GM23338 (cell line): ENCODE measurements at regions not wholly inside any gene's neighbourhood (a gene's known extent, or its start where the extent isn't known, plus 50 kb on each side); places are given as distances from the start of the nearest gene placed in this dataset.

ENCODE experiments used
- ATAC-seq: fragments of 200-7000 bp; cut with Tn5 transposase; 3 replicates; pipeline ENCODE4 v1.9.1; 2020
- DNase-seq: peaks from one replicate; pipeline ENCODE4 v3.0.0-alpha.2; 2015; ENCODE audit warnings: low spot score
- H2AFZ ChIP-seq: fragments of 200-600 bp; sonication (generic); 2 replicates; pipeline ENCODE4 v1.8.0; 2016; ENCODE audit warnings: antibody characterized with exemption, mild to moderate bottlenecking, moderate library complexity
- H3F3A ChIP-seq: fragments of 200-600 bp; sonication (generic); replicated peaks from 2 replicates; pipeline ENCODE4 v1.8.0; 2017; ENCODE audit warnings: antibody characterized with exemption, mixed run types, low read depth
- H3K27ac ChIP-seq: fragments of 200-600 bp; sonication (generic); 2 replicates; pipeline ENCODE4 v1.6.1; 2016; ENCODE audit warnings: low read depth
- H3K27me3 ChIP-seq: fragments of 200-600 bp; sonication (generic); 2 replicates; pipeline ENCODE4 v1.8.0; 2016; ENCODE audit warnings: mild to moderate bottlenecking, mixed run types, moderate library complexity; ENCODE audit not compliant: insufficient read depth
- H3K36me3 ChIP-seq: fragments of 200-600 bp; sonication (generic); 2 replicates; pipeline ENCODE4 v1.8.0; 2016; ENCODE audit warnings: mild to moderate bottlenecking; ENCODE audit not compliant: insufficient read depth
- H3K4me1 ChIP-seq: fragments of 200-600 bp; sonication (generic); 2 replicates; pipeline ENCODE4 v1.8.0; 2016; ENCODE audit warnings: mild to moderate bottlenecking, moderate library complexity; ENCODE audit not compliant: insufficient read depth
- H3K4me2 ChIP-seq: fragments of 200-600 bp; sonication (generic); 2 replicates; pipeline ENCODE4 v1.7.1; 2017; ENCODE audit warnings: mixed run types
- H3K4me3 ChIP-seq: fragments of 200-600 bp; sonication (generic); 2 replicates; pipeline ENCODE4 v1.6.1; 2016; ENCODE audit warnings: mixed run types
- H3K79me2 ChIP-seq: fragments of 200-600 bp; sonication (generic); replicated peaks from 2 replicates; pipeline ENCODE4 v1.8.0; 2017; ENCODE audit warnings: mild to moderate bottlenecking; ENCODE audit not compliant: insufficient read depth
- H3K9me2 ChIP-seq: fragments of 200-600 bp; sonication (generic); 2 replicates; pipeline ENCODE4 v1.8.0; 2017; ENCODE audit not compliant: insufficient read depth
- H4K20me1 ChIP-seq: fragments of 200-600 bp; sonication (generic); replicated peaks from 2 replicates; pipeline ENCODE4 v1.8.0; 2017; ENCODE audit warnings: mild to moderate bottlenecking; ENCODE audit not compliant: insufficient read depth
- H3K27ac Mint-ChIP-seq: 2 replicates; pipeline ENCODE4 v1.8.0; 2020; ENCODE audit warnings: inconsistent platforms, mild to moderate bottlenecking, moderate library complexity, mixed read lengths
- H3K27me3 Mint-ChIP-seq: 3 replicates; pipeline ENCODE4 v1.8.0; 2022; ENCODE audit warnings: low read depth, mild to moderate bottlenecking, moderate library complexity, mixed read lengths, inconsistent platforms; ENCODE audit not compliant: insufficient read depth, poor library complexity
- H3K36me3 Mint-ChIP-seq: 3 replicates; pipeline ENCODE4 v1.8.0; 2021; ENCODE audit warnings: low read depth, mild to moderate bottlenecking, inconsistent platforms, moderate library complexity, mixed read lengths
- H3K4me1 Mint-ChIP-seq: 3 replicates; pipeline ENCODE4 v1.8.0; 2020; ENCODE audit warnings: mild to moderate bottlenecking, inconsistent platforms, mixed read lengths
- H3K4me3 Mint-ChIP-seq: 3 replicates; pipeline ENCODE4 v1.8.0; 2021; ENCODE audit warnings: moderate library complexity, mild to moderate bottlenecking, inconsistent platforms, mixed read lengths
- H3K9me3 Mint-ChIP-seq: 3 replicates; pipeline ENCODE4 v1.8.0; 2020; ENCODE audit warnings: moderate library complexity, mild to moderate bottlenecking, inconsistent platforms, mixed read lengths
- CREB1 ChIP-seq: fragments of 250-450 bp; sonication (Bioruptor Pico); IDR thresholded peaks from 2 replicates; pipeline ENCODE4 v1.5.0; 2020; ENCODE audit warnings: low read depth, mild to moderate bottlenecking, moderate library complexity
- EZH2 ChIP-seq: fragments of 200-600 bp; sonication (generic); IDR thresholded peaks from one replicate; pipeline ENCODE4 v1.8.0; 2017; ENCODE audit warnings: antibody characterized with exemption, mild to moderate bottlenecking, low read depth; ENCODE audit not compliant: unreplicated experiment
- EZH2phosphoT487 ChIP-seq: fragments of 200-600 bp; sonication (generic); IDR thresholded peaks from one replicate; pipeline ENCODE4 v1.8.1; 2018; ENCODE audit warnings: antibody characterized with exemption; ENCODE audit not compliant: unreplicated experiment
- JUNB ChIP-seq: IDR thresholded peaks from one replicate; pipeline ENCODE4 v1.6.1; 2016; ENCODE audit warnings: antibody characterized with exemption; ENCODE audit not compliant: unreplicated experiment
- NANOG ChIP-seq: IDR thresholded peaks from 2 replicates; pipeline ENCODE4 v1.6.1; 2016; ENCODE audit warnings: antibody characterized with exemption, borderline replicate concordance
- POLR2AphosphoS5 ChIP-seq: IDR thresholded peaks from 2 replicates; pipeline ENCODE4 v1.6.1; 2016; ENCODE audit warnings: antibody characterized with exemption, low read depth
- STAT1 ChIP-seq: IDR thresholded peaks from one replicate; pipeline ENCODE4 v1.6.1; 2016; ENCODE audit warnings: antibody characterized with exemption; ENCODE audit not compliant: unreplicated experiment
- ZNF114 ChIP-seq: fragments of 250-450 bp; sonication (Bioruptor Pico); IDR thresholded peaks from 2 replicates; pipeline ENCODE4 v1.5.0; 2020; ENCODE audit warnings: mild to moderate bottlenecking, moderate library complexity
- ZNF331 ChIP-seq: fragments of 250-450 bp; sonication (Bioruptor Pico); IDR thresholded peaks from 2 replicates; pipeline ENCODE4 v1.5.0; 2020; ENCODE audit warnings: low read depth, mild to moderate bottlenecking, moderate library complexity
- TF ChIP-seq, protein P1 (sequence below): IDR thresholded peaks from one replicate; pipeline ENCODE4 v1.6.1; 2018; ENCODE audit warnings: antibody characterized with exemption; ENCODE audit not compliant: unreplicated experiment
- TF ChIP-seq, protein P2 (sequence below), 2 experiments: fragments of 200-600 bp in 1 of 2; sonication (generic) in 1 of 2; conservative IDR thresholded peaks; 2 replicates each; pipeline versions ENCODE4 v1.5.1 to v1.6.1; 2016 to 2017; ENCODE audit warnings: antibody characterized with exemption in 2 of 2, low read depth in 2 of 2, mild to moderate bottlenecking in 2 of 2, moderate library complexity in 1 of 2
- TF ChIP-seq, protein P3 (sequence below): fragments of 250-450 bp; sonication (Bioruptor Pico); IDR thresholded peaks from 2 replicates; pipeline ENCODE4 v1.5.0; 2020; ENCODE audit warnings: mild to moderate bottlenecking, moderate library complexity
- TF ChIP-seq, protein P4 (sequence below): IDR thresholded peaks from 2 replicates; pipeline ENCODE4 v1.6.1; 2016; ENCODE audit warnings: antibody characterized with exemption

DNA sequence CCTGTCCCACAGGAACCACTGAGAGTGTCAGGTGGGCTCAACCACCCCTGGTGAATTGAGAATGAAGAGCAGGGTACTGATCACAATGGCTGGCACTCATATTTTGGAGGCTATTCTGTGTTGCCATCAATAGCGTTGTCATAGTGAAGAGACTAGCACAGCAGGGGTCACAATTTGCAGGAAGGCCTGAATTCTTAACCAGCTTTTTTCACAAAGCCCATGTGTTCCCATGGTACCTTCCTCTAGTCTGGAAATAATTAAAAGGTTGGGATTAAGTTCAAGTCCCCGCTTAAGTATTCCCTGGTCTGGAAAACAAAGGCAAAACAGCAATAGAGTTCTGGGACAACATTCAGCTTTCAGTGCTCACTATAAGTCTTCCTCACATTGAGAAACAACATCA, 1051.7 kb downstream of the C4orf33 start:
- no peak for TF ChIP-seq CREB1
- TF ChIP-seq STAT1, result no peak
- TF ChIP-seq, protein P1, sequence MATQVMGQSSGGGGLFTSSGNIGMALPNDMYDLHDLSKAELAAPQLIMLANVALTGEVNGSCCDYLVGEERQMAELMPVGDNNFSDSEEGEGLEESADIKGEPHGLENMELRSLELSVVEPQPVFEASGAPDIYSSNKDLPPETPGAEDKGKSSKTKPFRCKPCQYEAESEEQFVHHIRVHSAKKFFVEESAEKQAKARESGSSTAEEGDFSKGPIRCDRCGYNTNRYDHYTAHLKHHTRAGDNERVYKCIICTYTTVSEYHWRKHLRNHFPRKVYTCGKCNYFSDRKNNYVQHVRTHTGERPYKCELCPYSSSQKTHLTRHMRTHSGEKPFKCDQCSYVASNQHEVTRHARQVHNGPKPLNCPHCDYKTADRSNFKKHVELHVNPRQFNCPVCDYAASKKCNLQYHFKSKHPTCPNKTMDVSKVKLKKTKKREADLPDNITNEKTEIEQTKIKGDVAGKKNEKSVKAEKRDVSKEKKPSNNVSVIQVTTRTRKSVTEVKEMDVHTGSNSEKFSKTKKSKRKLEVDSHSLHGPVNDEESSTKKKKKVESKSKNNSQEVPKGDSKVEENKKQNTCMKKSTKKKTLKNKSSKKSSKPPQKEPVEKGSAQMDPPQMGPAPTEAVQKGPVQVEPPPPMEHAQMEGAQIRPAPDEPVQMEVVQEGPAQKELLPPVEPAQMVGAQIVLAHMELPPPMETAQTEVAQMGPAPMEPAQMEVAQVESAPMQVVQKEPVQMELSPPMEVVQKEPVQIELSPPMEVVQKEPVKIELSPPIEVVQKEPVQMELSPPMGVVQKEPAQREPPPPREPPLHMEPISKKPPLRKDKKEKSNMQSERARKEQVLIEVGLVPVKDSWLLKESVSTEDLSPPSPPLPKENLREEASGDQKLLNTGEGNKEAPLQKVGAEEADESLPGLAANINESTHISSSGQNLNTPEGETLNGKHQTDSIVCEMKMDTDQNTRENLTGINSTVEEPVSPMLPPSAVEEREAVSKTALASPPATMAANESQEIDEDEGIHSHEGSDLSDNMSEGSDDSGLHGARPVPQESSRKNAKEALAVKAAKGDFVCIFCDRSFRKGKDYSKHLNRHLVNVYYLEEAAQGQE, result no peak
- no peak for TF ChIP-seq EZH2
- TF ChIP-seq ZNF114 (CRISPR knock-in tag), result no peak
- TF ChIP-seq, protein P2, sequence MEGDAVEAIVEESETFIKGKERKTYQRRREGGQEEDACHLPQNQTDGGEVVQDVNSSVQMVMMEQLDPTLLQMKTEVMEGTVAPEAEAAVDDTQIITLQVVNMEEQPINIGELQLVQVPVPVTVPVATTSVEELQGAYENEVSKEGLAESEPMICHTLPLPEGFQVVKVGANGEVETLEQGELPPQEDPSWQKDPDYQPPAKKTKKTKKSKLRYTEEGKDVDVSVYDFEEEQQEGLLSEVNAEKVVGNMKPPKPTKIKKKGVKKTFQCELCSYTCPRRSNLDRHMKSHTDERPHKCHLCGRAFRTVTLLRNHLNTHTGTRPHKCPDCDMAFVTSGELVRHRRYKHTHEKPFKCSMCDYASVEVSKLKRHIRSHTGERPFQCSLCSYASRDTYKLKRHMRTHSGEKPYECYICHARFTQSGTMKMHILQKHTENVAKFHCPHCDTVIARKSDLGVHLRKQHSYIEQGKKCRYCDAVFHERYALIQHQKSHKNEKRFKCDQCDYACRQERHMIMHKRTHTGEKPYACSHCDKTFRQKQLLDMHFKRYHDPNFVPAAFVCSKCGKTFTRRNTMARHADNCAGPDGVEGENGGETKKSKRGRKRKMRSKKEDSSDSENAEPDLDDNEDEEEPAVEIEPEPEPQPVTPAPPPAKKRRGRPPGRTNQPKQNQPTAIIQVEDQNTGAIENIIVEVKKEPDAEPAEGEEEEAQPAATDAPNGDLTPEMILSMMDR (conservative IDR thresholded peaks at IDR 0.05; ENCODE audit: low read depth in 2 of 2), result no peak
- TF ChIP-seq ZNF331 (CRISPR knock-in tag), result no peak
- TF ChIP-seq EZH2phosphoT487, result no peak
- TF ChIP-seq, protein P3, sequence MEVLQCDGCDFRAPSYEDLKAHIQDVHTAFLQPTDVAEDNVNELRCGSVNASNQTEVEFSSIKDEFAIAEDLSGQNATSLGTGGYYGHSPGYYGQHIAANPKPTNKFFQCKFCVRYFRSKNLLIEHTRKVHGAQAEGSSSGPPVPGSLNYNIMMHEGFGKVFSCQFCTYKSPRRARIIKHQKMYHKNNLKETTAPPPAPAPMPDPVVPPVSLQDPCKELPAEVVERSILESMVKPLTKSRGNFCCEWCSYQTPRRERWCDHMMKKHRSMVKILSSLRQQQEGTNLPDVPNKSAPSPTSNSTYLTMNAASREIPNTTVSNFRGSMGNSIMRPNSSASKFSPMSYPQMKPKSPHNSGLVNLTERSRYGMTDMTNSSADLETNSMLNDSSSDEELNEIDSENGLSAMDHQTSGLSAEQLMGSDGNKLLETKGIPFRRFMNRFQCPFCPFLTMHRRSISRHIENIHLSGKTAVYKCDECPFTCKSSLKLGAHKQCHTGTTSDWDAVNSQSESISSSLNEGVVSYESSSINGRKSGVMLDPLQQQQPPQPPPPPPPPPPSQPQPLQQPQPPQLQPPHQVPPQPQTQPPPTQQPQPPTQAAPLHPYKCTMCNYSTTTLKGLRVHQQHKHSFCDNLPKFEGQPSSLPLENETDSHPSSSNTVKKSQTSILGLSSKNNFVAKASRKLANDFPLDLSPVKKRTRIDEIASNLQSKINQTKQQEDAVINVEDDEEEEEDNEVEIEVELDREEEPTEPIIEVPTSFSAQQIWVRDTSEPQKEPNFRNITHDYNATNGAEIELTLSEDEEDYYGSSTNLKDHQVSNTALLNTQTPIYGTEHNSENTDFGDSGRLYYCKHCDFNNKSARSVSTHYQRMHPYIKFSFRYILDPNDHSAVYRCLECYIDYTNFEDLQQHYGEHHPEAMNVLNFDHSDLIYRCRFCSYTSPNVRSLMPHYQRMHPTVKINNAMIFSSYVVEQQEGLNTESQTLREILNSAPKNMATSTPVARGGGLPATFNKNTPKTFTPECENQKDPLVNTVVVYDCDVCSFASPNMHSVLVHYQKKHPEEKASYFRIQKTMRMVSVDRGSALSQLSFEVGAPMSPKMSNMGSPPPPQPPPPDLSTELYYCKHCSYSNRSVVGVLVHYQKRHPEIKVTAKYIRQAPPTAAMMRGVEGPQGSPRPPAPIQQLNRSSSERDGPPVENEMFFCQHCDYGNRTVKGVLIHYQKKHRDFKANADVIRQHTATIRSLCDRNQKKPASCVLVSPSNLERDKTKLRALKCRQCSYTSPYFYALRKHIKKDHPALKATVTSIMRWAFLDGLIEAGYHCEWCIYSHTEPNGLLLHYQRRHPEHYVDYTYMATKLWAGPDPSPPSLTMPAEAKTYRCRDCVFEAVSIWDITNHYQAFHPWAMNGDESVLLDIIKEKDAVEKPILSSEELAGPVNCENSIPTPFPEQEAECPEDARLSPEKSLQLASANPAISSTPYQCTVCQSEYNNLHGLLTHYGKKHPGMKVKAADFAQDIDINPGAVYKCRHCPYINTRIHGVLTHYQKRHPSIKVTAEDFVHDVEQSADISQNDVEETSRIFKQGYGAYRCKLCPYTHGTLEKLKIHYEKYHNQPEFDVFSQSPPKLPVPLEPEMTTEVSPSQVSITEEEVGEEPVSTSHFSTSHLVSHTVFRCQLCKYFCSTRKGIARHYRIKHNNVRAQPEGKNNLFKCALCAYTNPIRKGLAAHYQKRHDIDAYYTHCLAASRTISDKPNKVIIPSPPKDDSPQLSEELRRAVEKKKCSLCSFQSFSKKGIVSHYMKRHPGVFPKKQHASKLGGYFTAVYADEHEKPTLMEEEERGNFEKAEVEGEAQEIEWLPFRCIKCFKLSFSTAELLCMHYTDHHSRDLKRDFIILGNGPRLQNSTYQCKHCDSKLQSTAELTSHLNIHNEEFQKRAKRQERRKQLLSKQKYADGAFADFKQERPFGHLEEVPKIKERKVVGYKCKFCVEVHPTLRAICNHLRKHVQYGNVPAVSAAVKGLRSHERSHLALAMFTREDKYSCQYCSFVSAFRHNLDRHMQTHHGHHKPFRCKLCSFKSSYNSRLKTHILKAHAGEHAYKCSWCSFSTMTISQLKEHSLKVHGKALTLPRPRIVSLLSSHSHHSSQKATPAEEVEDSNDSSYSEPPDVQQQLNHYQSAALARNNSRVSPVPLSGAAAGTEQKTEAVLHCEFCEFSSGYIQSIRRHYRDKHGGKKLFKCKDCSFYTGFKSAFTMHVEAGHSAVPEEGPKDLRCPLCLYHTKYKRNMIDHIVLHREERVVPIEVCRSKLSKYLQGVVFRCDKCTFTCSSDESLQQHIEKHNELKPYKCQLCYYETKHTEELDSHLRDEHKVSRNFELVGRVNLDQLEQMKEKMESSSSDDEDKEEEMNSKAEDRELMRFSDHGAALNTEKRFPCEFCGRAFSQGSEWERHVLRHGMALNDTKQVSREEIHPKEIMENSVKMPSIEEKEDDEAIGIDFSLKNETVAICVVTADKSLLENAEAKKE (CRISPR knock-in tag), result no peak
- no peak for TF ChIP-seq NANOG
- TF ChIP-seq JUNB, result no peak
- TF ChIP-seq POLR2AphosphoS5, result no peak
- TF ChIP-seq, protein P4, sequence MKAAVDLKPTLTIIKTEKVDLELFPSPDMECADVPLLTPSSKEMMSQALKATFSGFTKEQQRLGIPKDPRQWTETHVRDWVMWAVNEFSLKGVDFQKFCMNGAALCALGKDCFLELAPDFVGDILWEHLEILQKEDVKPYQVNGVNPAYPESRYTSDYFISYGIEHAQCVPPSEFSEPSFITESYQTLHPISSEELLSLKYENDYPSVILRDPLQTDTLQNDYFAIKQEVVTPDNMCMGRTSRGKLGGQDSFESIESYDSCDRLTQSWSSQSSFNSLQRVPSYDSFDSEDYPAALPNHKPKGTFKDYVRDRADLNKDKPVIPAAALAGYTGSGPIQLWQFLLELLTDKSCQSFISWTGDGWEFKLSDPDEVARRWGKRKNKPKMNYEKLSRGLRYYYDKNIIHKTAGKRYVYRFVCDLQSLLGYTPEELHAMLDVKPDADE, result no peak
- H3K4me3 Mint-ChIP-seq, result no peak overlapping the region
- H4K20me1 ChIP-seq, result no peaks in the 10 kb centered on the region
- no peaks in the 10 kb centered on the region for H3K27me3 ChIP-seq
- H3K4me3 ChIP-seq, result no peak overlapping the region
- no peaks in the 10 kb centered on the region for H3F3A ChIP-seq
- H3K27ac Mint-ChIP-seq, result no peak overlapping the region
- H3K36me3 ChIP-seq, result no peaks in the 10 kb centered on the region
- ATAC-seq, result peak; percentile 22; the same call in 1 of the 3 replicates
- H3K36me3 Mint-ChIP-seq, result peaks cover 8% of the 10 kb centered on the region; the same call in 1 of the 3 replicates
- H3K9me2 ChIP-seq, result no peaks in the 10 kb centered on the region
- H3K9me3 Mint-ChIP-seq, result peaks cover 4% of the 10 kb centered on the region; the same call in 2 of the 3 replicates
- H3K79me2 ChIP-seq, result no peaks in the 10 kb centered on the region
- peaks cover 15% of the 10 kb centered on the region; the same call in 1 of the 2 replicates for H3K4me1 ChIP-seq
- DNase-seq, result peak; percentile 65
- peaks cover 5% of the 10 kb centered on the region for H3K27me3 Mint-ChIP-seq
- H2AFZ ChIP-seq, result 0 out of 2 replicates have a peak overlapping the region, but pooled peaks have one; percentile 4
- peaks cover 21% of the 10 kb centered on the region for H3K4me1 Mint-ChIP-seq
- no peak overlapping the region for H3K27ac ChIP-seq
- no peak overlapping the region for H3K4me2 ChIP-seq
